ENCODE measurements at regions not wholly inside any gene's neighbourhood (a gene's known extent, or its start where the extent isn't known, plus 50 kb on each side); places are given as distances from the start of the nearest gene placed in this dataset.

DNA sequence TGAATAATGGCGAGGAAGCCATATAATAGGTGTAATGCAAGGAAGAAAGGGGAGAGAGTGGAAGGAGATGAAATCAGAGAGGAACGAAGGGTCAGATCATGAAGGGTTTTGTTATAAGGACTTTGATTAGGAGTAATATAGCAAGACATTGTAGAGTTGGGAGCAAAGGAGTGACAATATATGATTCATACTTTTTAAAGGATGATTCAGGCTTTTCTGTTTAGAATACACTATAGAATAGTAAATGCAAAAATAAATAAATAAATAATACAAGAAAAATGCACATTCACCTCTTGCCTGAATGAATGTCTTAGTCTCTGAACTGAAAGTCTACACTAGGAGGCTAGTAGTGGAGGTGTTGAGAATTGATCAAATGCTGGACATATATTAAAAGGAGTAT, 1524.4 kb upstream of the AGA start:
- DNase-seq, result no peak
- Histone ChIP-seq H3K27ac (no peak overlapping the region), H3K36me3 (no peaks in the 10 kb centered on the region), H3K4me3 (no peak overlapping the region), H3K4me1 (no peaks in the 10 kb centered on the region), H3K27me3 (replicated peaks in 1 of 7) (no peaks in the 10 kb centered on the region), H3K9me3 (peaks cover 0 to 5% (median 0%) of the 10 kb centered on the region in 8 donors)
- TF ChIP-seq, protein P1, sequence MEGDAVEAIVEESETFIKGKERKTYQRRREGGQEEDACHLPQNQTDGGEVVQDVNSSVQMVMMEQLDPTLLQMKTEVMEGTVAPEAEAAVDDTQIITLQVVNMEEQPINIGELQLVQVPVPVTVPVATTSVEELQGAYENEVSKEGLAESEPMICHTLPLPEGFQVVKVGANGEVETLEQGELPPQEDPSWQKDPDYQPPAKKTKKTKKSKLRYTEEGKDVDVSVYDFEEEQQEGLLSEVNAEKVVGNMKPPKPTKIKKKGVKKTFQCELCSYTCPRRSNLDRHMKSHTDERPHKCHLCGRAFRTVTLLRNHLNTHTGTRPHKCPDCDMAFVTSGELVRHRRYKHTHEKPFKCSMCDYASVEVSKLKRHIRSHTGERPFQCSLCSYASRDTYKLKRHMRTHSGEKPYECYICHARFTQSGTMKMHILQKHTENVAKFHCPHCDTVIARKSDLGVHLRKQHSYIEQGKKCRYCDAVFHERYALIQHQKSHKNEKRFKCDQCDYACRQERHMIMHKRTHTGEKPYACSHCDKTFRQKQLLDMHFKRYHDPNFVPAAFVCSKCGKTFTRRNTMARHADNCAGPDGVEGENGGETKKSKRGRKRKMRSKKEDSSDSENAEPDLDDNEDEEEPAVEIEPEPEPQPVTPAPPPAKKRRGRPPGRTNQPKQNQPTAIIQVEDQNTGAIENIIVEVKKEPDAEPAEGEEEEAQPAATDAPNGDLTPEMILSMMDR (IDR thresholded peaks at IDR 0.05 in 8 of 11, conservative IDR thresholded peaks at IDR 0.05 in 3 of 11), result no peak
- TF ChIP-seq POLR2A (IDR thresholded peaks at IDR 0.05) (no peak), POLR2AphosphoS5 (IDR thresholded peaks at IDR 0.05) (no peak)
- intact Hi-C loops (cut with DNase I; ENCODE audit: low total_unique reads), result no loop called here
- 70 to 91% (median 77%) methylated on average over 2 of the region's 2 CpGs for WGBS, 5 donors

DNA sequence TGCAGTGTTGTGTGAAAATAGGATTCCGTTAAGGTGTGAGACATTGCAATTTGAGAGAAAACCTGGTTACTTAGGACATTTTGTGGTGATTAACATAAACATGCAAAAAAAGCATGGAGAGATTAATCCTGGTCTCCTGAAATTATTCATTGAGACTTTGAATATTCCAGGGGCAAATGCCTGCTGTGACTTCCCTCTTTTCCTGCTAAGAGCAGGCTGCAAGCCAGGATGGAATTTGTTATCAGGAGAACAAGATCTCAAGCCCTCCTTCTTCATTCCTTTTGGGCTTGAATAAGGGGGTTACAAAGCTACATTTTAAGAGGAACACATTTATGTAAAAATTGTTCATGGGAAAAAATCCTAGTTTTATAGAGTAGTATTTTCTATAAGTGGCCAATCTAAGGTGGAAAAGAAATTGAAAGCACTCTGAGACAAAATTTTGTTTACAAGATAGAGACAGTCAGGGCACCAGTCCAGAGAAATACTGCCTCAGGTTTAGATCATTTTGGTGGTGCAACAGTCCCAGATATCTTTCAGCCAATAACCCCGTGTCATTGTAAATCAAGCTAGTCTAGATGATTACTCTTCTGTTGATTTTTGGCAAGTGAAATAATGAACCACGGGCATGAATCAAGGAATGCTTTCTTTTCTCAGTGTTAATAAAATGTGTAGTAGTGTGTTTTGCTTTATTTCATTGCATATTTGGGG, 1528.3 kb upstream of the AGA start:
- Histone ChIP-seq H3K27ac (no peak overlapping the region), H3K9me3 (peaks cover 0 to 3% (median 0%) of the 10 kb centered on the region in 8 donors), H3K4me3 (no peak overlapping the region), H3K4me1 (no peaks in the 10 kb centered on the region), H3K27me3 (replicated peaks in 1 of 7) (no peaks in the 10 kb centered on the region), H3K36me3 (no peaks in the 10 kb centered on the region)
- no peak for DNase-seq
- TF ChIP-seq POLR2A (IDR thresholded peaks at IDR 0.05) (no peak), POLR2AphosphoS5 (IDR thresholded peaks at IDR 0.05) (no peak)
- TF ChIP-seq, protein P1 (IDR thresholded peaks at IDR 0.05 in 8 of 11, conservative IDR thresholded peaks at IDR 0.05 in 3 of 11), result no peak
- intact Hi-C loops (cut with DNase I; ENCODE audit: low total_unique reads), result no loop called here
- WGBS, 5 donors, result 50 to 78% (median 59%) methylated on average over 3 of the region's 3 CpGs

DNA sequence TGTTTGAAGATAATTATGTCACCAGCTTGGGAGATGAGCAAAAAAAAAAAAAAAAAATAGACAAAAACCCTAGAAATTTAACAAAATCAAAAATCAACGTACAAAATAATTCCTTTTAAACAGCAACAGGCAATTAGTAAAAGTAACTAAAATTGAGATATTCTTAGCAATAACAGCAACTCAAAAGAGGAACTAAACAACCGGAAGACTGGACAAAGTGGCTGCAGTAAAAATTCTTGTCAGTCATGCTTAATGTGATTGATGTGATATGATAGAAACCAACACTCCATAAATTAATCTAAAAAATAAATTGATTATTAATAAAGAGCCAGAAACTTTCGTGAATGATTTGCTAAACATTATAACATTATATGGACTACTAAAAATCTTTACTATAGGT, 1534.6 kb upstream of the AGA start:
- intact Hi-C loops (cut with DNase I; ENCODE audit: low total_unique reads), result no loop called here
- no peaks in the 10 kb centered on the region for H3K27me3 ChIP-seq (replicated peaks in 1 of 7)
- WGBS, 5 donors, result 13 to 38% (median 25%) methylated on average over 3 of the region's 3 CpGs

DNA sequence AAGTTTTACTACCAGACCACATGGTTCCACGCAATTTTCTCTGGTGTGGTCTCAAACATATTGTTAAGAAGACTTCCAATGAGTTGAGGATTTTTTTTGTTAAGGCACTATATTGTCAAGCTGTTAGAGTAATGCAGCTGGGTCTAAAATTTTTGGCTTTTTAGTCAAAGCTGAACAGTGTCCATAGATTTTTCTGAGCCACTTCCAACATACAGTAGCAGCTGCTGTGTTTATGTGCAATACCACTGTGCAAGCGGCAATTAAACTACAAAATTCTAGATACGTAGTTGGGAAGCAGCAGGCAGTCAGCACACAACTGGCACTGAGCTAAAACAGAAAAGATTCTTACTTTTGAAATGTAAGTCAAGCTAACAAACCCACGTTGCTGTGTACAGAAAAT, 1551.1 kb upstream of the AGA start:
- peaks cover 0 to 11% (median 4%) of the 10 kb centered on the region in 8 donors for H3K9me3 ChIP-seq
- H3K36me3 ChIP-seq, result no peaks in the 10 kb centered on the region
- H3K4me1 ChIP-seq, result no peaks in the 10 kb centered on the region
- DNase-seq, result no peak
- H3K27me3 ChIP-seq (replicated peaks in 1 of 7), result no peaks in the 10 kb centered on the region
- TF ChIP-seq, protein P1 (IDR thresholded peaks at IDR 0.05 in 8 of 11, conservative IDR thresholded peaks at IDR 0.05 in 3 of 11), result no peak
- TF ChIP-seq POLR2A (IDR thresholded peaks at IDR 0.05) (no peak), POLR2AphosphoS5 (IDR thresholded peaks at IDR 0.05) (no peak)
- no peak overlapping the region for H3K27ac ChIP-seq
- no peak overlapping the region for H3K4me3 ChIP-seq
- intact Hi-C loops (cut with DNase I; ENCODE audit: low total_unique reads), result no loop called here
- WGBS, 5 donors, result 69 to 78% (median 76%) methylated on average over 4 of the region's 4 CpGs

More for the DNA sequence above, 1534.6 kb upstream of the AGA start:
- DNase-seq, result no peak
- H3K4me1 ChIP-seq, result no peaks in the 10 kb centered on the region
- H3K36me3 ChIP-seq, result no peaks in the 10 kb centered on the region
- no peak overlapping the region for H3K4me3 ChIP-seq
- TF ChIP-seq POLR2A (IDR thresholded peaks at IDR 0.05) (no peak), POLR2AphosphoS5 (IDR thresholded peaks at IDR 0.05) (no peak)
- TF ChIP-seq, protein P1 (IDR thresholded peaks at IDR 0.05 in 8 of 11, conservative IDR thresholded peaks at IDR 0.05 in 3 of 11), result no peak
- no peaks in the 10 kb centered on the region for H3K9me3 ChIP-seq
- no peak overlapping the region for H3K27ac ChIP-seq
